ENCODE measurements at regions not wholly inside any gene's neighbourhood (a gene's known extent, or its start where the extent isn't known, plus 50 kb on each side); places are given as distances from the start of the nearest gene placed in this dataset.

- TF ChIP-seq CTCF (IDR thresholded peaks at IDR 0.05; ENCODE audit: low read depth, low read length): no peak
- no peak for TF ChIP-seq POLR2A (IDR thresholded peaks at IDR 0.05; ENCODE audit: extremely low read depth, insufficient read length)
- no peak for TF ChIP-seq MAX (IDR thresholded peaks at IDR 0.05; ENCODE audit: low read depth, low read length)
- TF ChIP-seq MYC (IDR thresholded peaks at IDR 0.05; ENCODE audit: low read depth, low read length): no peak
Observed at GRCh38 chr4:130027973-130028372, 932.0 kb downstream of the C4orf33 start.
